ENCODE measurements at regions not wholly inside any gene's neighbourhood (a gene's known extent, or its start where the extent isn't known, plus 50 kb on each side); places are given as distances from the start of the nearest gene placed in this dataset.
"Not testable (repeated sequence)": the region's sequence is repeated elsewhere in the genome, so short reads cannot be mapped to it uniquely, and the experiment has no call there.

- DNase-seq; H3K4me3 Mint-ChIP-seq; H3K27ac Mint-ChIP-seq; H3K4me1 Mint-ChIP-seq; ATAC-seq; H3K9me3 Mint-ChIP-seq (ENCODE audit: low read depth); H3K27me3 Mint-ChIP-seq; CTCF ChIA-PET; H3K36me3 Mint-ChIP-seq: not testable (repeated sequence)
These were observed 54.8 kb upstream of the ZNF30 start for GRCh38 chr19:34871911-34872310.

DNA sequence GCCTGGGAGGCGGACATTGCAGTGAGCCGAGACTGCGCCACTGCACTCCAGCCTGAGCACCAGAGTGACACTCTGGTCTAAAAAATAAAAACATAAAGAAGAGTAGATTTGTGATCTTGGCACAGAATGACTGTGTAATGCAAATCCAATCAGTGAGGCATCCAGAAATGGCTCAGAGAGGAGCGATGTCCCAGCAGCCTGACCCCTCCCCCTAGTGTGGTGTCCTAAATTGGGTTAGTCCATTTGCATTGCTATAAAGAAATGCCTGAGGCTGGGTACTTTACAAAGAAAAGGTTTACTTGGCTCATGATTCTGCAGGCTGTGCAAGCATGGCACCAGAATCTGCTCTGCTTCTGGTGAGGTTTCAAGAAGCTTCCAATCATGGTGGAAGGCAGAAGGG lies 59.1 kb upstream of the ZNF30 start:
- ATAC-seq, result no peak
- no peaks in the 10 kb centered on the region for H3K4me1 Mint-ChIP-seq
- no peaks in the 10 kb centered on the region for H3K36me3 Mint-ChIP-seq
- no peak for DNase-seq
- no peaks in the 10 kb centered on the region for H3K27me3 Mint-ChIP-seq
- H3K9me3 Mint-ChIP-seq (ENCODE audit: low read depth), result no peaks in the 10 kb centered on the region
- no peak overlapping the region for H3K27ac Mint-ChIP-seq
- CTCF ChIA-PET, result no interaction called here
- no peak overlapping the region for H3K4me3 Mint-ChIP-seq

- H3K4me1 Mint-ChIP-seq; DNase-seq; H3K9me3 Mint-ChIP-seq (ENCODE audit: low read depth); CTCF ChIA-PET; H3K27ac Mint-ChIP-seq; H3K4me3 Mint-ChIP-seq; ATAC-seq; H3K27me3 Mint-ChIP-seq; H3K36me3 Mint-ChIP-seq: not testable (repeated sequence)
These were observed 61.5 kb upstream of the ZNF30 start for GRCh38 chr19:34865225-34865624.

- CTCF ChIA-PET; H3K36me3 Mint-ChIP-seq; H3K9me3 Mint-ChIP-seq (ENCODE audit: low read depth); DNase-seq; H3K27me3 Mint-ChIP-seq: not testable (repeated sequence)
- Mint-ChIP-seq H3K27ac (peak overlapping the region; percentile 82), H3K4me3 (peak overlapping the region; percentile 90), H3K4me1 (peaks cover 17% of the 10 kb centered on the region)
- ATAC-seq, result peak; percentile 47
These were observed 66.6 kb upstream of the ZNF30 start for GRCh38 chr19:34859823-34860736.

DNA sequence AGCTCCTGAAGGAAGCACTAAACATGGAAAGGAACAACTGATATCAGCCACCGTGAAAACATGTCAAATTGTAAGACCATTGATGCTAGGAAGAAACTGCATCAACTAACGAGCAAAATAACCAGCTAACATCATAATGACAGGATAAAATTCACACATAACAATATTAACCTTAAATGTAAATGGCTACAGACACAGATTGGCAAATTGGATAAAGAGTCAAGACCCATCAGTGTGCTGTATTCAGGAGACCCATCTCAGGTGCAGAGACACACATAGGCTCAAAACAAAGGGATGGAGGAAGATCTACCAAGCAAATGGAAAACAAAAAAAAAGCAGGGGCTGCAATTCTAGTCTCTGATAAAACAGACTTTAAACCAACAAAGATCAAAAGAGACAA lies 67.4 kb upstream of the ZNF30 start:
- DNase-seq; CTCF ChIA-PET; ATAC-seq; H3K27me3 Mint-ChIP-seq; H3K36me3 Mint-ChIP-seq; H3K9me3 Mint-ChIP-seq (ENCODE audit: low read depth): not testable (repeated sequence)
- Mint-ChIP-seq H3K4me1 (peaks cover 17% of the 10 kb centered on the region), H3K27ac (peak overlapping the region; percentile 45), H3K4me3 (peak overlapping the region; percentile 90)

DNA sequence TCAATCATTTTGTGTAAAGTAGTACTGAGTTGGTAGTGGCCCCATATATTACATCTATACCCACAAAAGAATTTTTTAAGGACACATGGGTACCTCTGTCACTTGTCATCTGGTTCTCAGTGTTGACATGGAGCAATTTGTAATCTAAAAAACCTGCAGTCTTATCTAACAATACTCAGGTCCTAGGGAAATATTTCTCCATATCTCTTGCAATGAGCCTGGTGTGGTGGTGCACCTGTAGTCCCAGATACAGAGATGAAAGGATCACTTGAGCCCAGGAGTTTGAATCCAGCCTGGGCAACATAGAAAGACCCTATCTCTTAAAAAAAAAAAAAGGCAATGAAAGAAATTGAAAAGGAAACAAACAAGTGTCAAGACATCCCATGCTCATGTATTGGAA lies 70.7 kb upstream of the ZNF30 start:
- H3K27ac Mint-ChIP-seq, result no peak overlapping the region
- no peak overlapping the region for H3K4me3 Mint-ChIP-seq
- DNase-seq (no peak), ATAC-seq (no peak)
- H3K9me3 Mint-ChIP-seq (ENCODE audit: low read depth), result peaks cover 4% of the 10 kb centered on the region
- CTCF ChIA-PET, result no interaction called here
- no peaks in the 10 kb centered on the region for H3K27me3 Mint-ChIP-seq
- H3K4me1 Mint-ChIP-seq, result peaks cover 17% of the 10 kb centered on the region
- peaks cover 10% of the 10 kb centered on the region for H3K36me3 Mint-ChIP-seq

- no peak for ATAC-seq
- CTCF ChIA-PET, result no interaction called here
- no peaks in the 10 kb centered on the region for H3K27me3 Mint-ChIP-seq
- no peak for DNase-seq
- no peak overlapping the region for H3K27ac Mint-ChIP-seq
- H3K36me3 Mint-ChIP-seq, result peaks cover 2% of the 10 kb centered on the region
- H3K4me3 Mint-ChIP-seq, result no peak overlapping the region
- peaks cover under 1% of the 10 kb centered on the region for H3K4me1 Mint-ChIP-seq
- H3K9me3 Mint-ChIP-seq (ENCODE audit: low read depth), result peaks cover 3% of the 10 kb centered on the region
These were observed 73.3 kb upstream of the ZNF30 start for GRCh38 chr19:34853369-34853768.

- CTCF ChIA-PET, result no interaction called here
- no peaks in the 10 kb centered on the region for H3K4me1 Mint-ChIP-seq
- no peak overlapping the region for H3K27ac Mint-ChIP-seq
- peaks cover 1% of the 10 kb centered on the region for H3K36me3 Mint-ChIP-seq
- peaks cover 4% of the 10 kb centered on the region for H3K9me3 Mint-ChIP-seq (ENCODE audit: low read depth)
- ATAC-seq (no peak), DNase-seq (no peak)
- no peaks in the 10 kb centered on the region for H3K27me3 Mint-ChIP-seq
- no peak overlapping the region for H3K4me3 Mint-ChIP-seq
These were observed 74.0 kb upstream of the ZNF30 start for GRCh38 chr19:34852669-34853068.

- Mint-ChIP-seq H3K27me3 (no peaks in the 10 kb centered on the region), H3K9me3 (ENCODE audit: low read depth) (peaks cover 4% of the 10 kb centered on the region), H3K27ac (no peak overlapping the region), H3K4me1 (no peaks in the 10 kb centered on the region), H3K36me3 (no peaks in the 10 kb centered on the region), H3K4me3 (no peak overlapping the region)
- ATAC-seq (no peak), DNase-seq (no peak)
- CTCF ChIA-PET, result no interaction called here
These were observed 75.4 kb upstream of the ZNF30 start for GRCh38 chr19:34851277-34851804.

DNA sequence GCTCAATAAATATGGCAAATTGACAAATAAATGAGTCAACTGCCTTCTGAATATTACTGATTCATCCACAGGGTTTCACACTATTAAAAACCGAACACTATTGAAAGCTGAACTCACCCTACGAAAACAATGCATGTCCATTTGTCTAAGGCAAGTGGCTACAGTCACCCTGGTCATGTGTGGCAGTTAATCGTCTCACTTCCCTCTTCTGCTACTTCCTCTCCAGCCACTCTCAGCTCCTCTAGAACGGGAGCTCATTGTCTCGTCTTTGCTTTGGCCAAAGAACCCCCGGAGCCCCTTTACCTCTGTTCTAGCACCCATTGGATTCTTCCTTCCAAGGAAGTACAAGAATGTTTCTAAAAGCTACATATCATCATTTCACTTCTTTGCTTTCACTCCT lies 74.4 kb upstream of the ZNF599 start:
- DNase-seq (no peak), ATAC-seq (no peak)
- no peak overlapping the region for H3K4me3 Mint-ChIP-seq
- no peaks in the 10 kb centered on the region for H3K36me3 Mint-ChIP-seq
- CTCF ChIA-PET, result no interaction called here
- peaks cover 4% of the 10 kb centered on the region for H3K9me3 Mint-ChIP-seq (ENCODE audit: low read depth)
- H3K27me3 Mint-ChIP-seq, result no peaks in the 10 kb centered on the region
- H3K27ac Mint-ChIP-seq, result no peak overlapping the region
- H3K4me1 Mint-ChIP-seq, result no peaks in the 10 kb centered on the region

GRCh38 chr19:34844277-34844676 lies 71.3 kb upstream of the ZNF599 start:
- CTCF ChIA-PET, result no interaction called here
- no peak for ATAC-seq
- peaks cover 2% of the 10 kb centered on the region for H3K27me3 Mint-ChIP-seq
- no peak overlapping the region for H3K4me3 Mint-ChIP-seq
- H3K36me3 Mint-ChIP-seq, result no peaks in the 10 kb centered on the region
- peaks cover 4% of the 10 kb centered on the region for H3K9me3 Mint-ChIP-seq (ENCODE audit: low read depth)
- DNase-seq, result no peak
- H3K27ac Mint-ChIP-seq, result no peak overlapping the region
- no peaks in the 10 kb centered on the region for H3K4me1 Mint-ChIP-seq

DNA sequence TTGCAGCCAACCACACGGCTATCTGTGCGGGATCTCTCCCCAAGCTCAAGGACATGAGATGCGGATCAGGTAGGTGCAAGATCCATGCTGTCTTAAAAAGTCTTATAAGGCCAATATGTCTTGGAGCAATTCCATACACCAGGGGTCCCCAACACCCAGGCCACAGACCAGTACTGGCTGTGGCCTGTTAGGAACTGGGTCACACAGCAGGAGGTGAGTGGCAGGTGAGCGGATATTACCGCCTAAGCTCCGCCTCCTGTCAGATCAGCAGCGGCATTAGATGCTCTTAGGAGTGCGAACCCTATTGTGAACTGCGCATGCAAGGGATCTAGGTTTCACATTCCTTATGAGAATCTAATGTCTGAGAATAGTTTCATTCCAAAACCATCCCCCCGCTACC lies 68.8 kb upstream of the ZNF599 start:
- CTCF ChIA-PET, result interaction anchor here (0.6 kb wide), 1 partner anchor 131 kb away, joined by 3 read pairs; no protein-coding TSS in a partner anchor
- Mint-ChIP-seq H3K4me1 (peaks cover 2% of the 10 kb centered on the region), H3K36me3 (no peaks in the 10 kb centered on the region), H3K4me3 (no peak overlapping the region), H3K27me3 (peaks cover 5% of the 10 kb centered on the region), H3K27ac (no peak overlapping the region), H3K9me3 (ENCODE audit: low read depth) (no peaks in the 10 kb centered on the region)
- ATAC-seq (no peak), DNase-seq (no peak)

DNA sequence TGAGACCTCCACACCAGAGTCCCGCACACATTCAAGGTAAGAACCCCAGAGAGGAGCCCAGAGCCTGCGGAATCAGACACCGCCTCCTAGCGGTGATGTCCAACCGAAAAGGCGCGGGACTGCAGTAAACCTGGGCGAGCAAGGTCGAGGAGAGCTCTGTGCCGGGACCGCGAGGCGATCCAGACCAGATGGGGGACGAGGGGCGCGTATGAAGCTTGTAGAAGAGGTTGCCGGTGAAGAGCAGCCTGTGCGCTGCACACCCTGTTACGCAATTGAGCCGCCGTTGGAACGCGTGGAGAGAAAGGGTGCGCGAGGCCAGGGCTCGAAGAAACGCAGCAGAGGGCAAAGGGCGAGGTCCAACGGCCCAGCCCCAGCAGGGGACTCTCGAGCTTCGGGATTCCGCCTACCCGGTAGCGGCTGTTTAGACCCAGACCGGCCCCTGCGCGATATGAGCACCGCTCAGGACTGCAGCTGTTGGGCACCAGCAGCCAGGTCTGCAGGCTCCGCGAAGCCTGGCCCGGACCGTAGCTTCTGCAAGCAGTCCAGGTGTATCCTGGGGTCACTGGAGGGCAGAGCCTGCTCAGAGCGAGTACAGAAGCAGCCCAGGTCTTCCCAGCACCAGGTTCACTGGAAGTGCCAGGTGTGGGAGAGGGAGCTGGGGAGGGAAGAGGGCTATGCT lies 65.9 kb upstream of the ZNF599 start:
- CTCF ChIA-PET, result interaction anchor here (0.7 to 1.4 kb wide), 3 partner anchors 88 to 228 kb away, joined by 3 to 4 read pairs (median 3); partner anchors contain the start of gene ZNF30
- Mint-ChIP-seq H3K27me3 (peaks cover 5% of the 10 kb centered on the region), H3K9me3 (ENCODE audit: low read depth) (no peaks in the 10 kb centered on the region), H3K4me1 (peaks cover 2% of the 10 kb centered on the region), H3K4me3 (no peak overlapping the region), H3K36me3 (no peaks in the 10 kb centered on the region), H3K27ac (no peak overlapping the region)
- ATAC-seq (no peak), DNase-seq (no peak)

- ATAC-seq (no peak), DNase-seq (no peak)
- Mint-ChIP-seq H3K9me3 (ENCODE audit: low read depth) (no peaks in the 10 kb centered on the region), H3K27me3 (peaks cover 5% of the 10 kb centered on the region), H3K4me3 (no peak overlapping the region), H3K27ac (no peak overlapping the region), H3K36me3 (no peaks in the 10 kb centered on the region), H3K4me1 (peaks cover 2% of the 10 kb centered on the region)
- CTCF ChIA-PET, result interaction anchor here (0.7 to 1.4 kb wide), 2 partner anchors 89 to 228 kb away, joined by 3 to 4 read pairs; partner anchors contain the start of gene ZNF30
These were observed 65.2 kb upstream of the ZNF599 start for GRCh38 chr19:34838248-34838647.
